HepG2 (cell line): ENCODE measurements at regions not wholly inside any gene's neighbourhood (a gene's known extent, or its start where the extent isn't known, plus 50 kb on each side); places are given as distances from the start of the nearest gene placed in this dataset.
"Not testable (repeated sequence)": the region's sequence is repeated elsewhere in the genome, so short reads cannot be mapped to it uniquely, and the experiment has no call there.

Experiments used
- ATAC-seq: fragments of 200-7000 bp; cut with Tn5 transposase; 3 replicates; pipeline ENCODE4 v1.9.1; 2020; ENCODE audit warnings: mild to moderate bottlenecking, moderate library complexity
- BruUV-seq: library from RNA; stranded (reverse); fragments of 400-500 nt; replicated peaks from 2 replicates; lab custom pipeline; 2021; lab: Mats Ljungman, UMichigan
- CTCF ChIA-PET: fragments of 300-600 bp; formaldehyde crosslinking; extraction: SDS; loops from one replicate; lab custom pipeline; 2021; ENCODE audit warnings: low total read pairs, inconsistent platforms, low intra/inter-chr PET ratio; lab: Yijun Ruan, JAX
- POLR2A ChIA-PET: fragments of 350-600 bp; sonication (Branson Sonifier 250); formaldehyde crosslinking; loops from one replicate; lab custom pipeline; 2020; ENCODE audit warnings: antibody characterized with exemption, inconsistent platforms; lab: Yijun Ruan, JAX
- DNase-seq: peaks from one replicate; pipeline ENCODE4 v3.0.0-alpha.2; 2015; ENCODE audit warnings: low spot score
- FAIRE-seq: peaks from 3 replicates; lab custom pipeline; 2011; peaks lifted over from hg19 to GRCh38; lab: Jason Lieb, UNC
- H2AFZ ChIP-seq: one replicate; pipeline ENCODE4 v1.6.1; 2011; ENCODE audit warnings: low read length, inconsistent platforms
- H3K27ac ChIP-seq: fragments of 300-600 bp; 3 replicates; pipeline ENCODE4 v1.8.0; 2011; ENCODE audit warnings: mixed run types, mild to moderate bottlenecking, mixed read lengths, low read length, inconsistent platforms; ENCODE audit not compliant: insufficient read depth; ENCODE audit errors: extremely low read length
- H3K27me3 ChIP-seq, 2 experiments: fragments of 200-600 bp in 1 of 2; 2 replicates in 1 of 2; 3 replicates in 1 of 2; pipeline versions ENCODE4 v1.6.0 to v1.8.0; 2011; ENCODE audit warnings: low read length in 2 of 2, mild to moderate bottlenecking in 2 of 2, moderate library complexity in 2 of 2, inconsistent platforms in 1 of 2; ENCODE audit not compliant: insufficient read depth in 2 of 2, control insufficient read depth in 1 of 2
- H3K36me3 ChIP-seq, 2 experiments: fragments of 200-600 bp in 1 of 2; replicated peaks in 1 of 2; 2 replicates in 1 of 2; 3 replicates in 1 of 2; pipeline versions ENCODE4 v1.5.1 to v1.8.0; 2011; ENCODE audit warnings: low read length in 2 of 2, inconsistent platforms in 1 of 2; ENCODE audit not compliant: insufficient read depth in 2 of 2, control insufficient read depth in 1 of 2
- H3K4me1 ChIP-seq: 2 replicates; pipeline ENCODE4 v1.5.1; 2012; ENCODE audit warnings: low read length, inconsistent platforms; ENCODE audit not compliant: insufficient read depth
- H3K4me2 ChIP-seq: 2 replicates; pipeline ENCODE4 v1.6.0; 2011; ENCODE audit warnings: low read depth, low read length, inconsistent platforms
- H3K4me3 ChIP-seq, 3 experiments: fragments of 200-600 bp in 1 of 3; sonication (generic), shearing (Covaris generic) in 1 of 3; replicated peaks in 1 of 3; 2 replicates each; pipeline ENCODE4 v1.5.1; 2011 to 2016; ENCODE audit warnings: low read length in 3 of 3, inconsistent platforms in 2 of 3, low read depth in 2 of 3, mild to moderate bottlenecking in 2 of 3, control low read depth in 1 of 3, mixed read lengths in 1 of 3; ENCODE audit not compliant: insufficient read depth in 1 of 3
- H3K79me2 ChIP-seq: one replicate; pipeline ENCODE4 v1.6.1; 2011; ENCODE audit warnings: low read length, inconsistent platforms; ENCODE audit not compliant: insufficient read depth
- H3K9ac ChIP-seq: 2 replicates; pipeline ENCODE4 v1.6.0; 2011; ENCODE audit warnings: mild to moderate bottlenecking, low read depth, low read length, inconsistent platforms; ENCODE audit not compliant: insufficient read depth
- H3K9me3 ChIP-seq: 2 replicates; pipeline ENCODE4 v1.5.1; 2012; ENCODE audit warnings: mild to moderate bottlenecking, low read length
- H4K20me1 ChIP-seq: 2 replicates; pipeline ENCODE4 v1.6.0; 2011; ENCODE audit warnings: inconsistent platforms, mild to moderate bottlenecking, low read length, moderate library complexity; ENCODE audit not compliant: insufficient read depth
- CEBPB ChIP-seq: IDR thresholded peaks from 2 replicates; pipeline ENCODE4 v1.6.1; 2011; ENCODE audit warnings: low read depth, low read length, improper control_type of control experiment, borderline replicate concordance
- FOXC1 ChIP-seq: sonication (generic); formaldehyde crosslinking; IDR thresholded peaks from 2 replicates; pipeline ENCODE4 v1.8.0; 2022; ENCODE audit warnings: mild to moderate bottlenecking, missing genetic modification reagents, borderline replicate concordance
- HMGA1 ChIP-seq: sonication (generic); formaldehyde crosslinking; conservative IDR thresholded peaks from 2 replicates; pipeline ENCODE4 v1.4.0; 2020; ENCODE audit warnings: missing genetic modification reagents
- KMT2B ChIP-seq: IDR thresholded peaks from 2 replicates; pipeline ENCODE4 v1.6.1; 2016; ENCODE audit warnings: missing genetic modification reagents, missing compliant biosample characterization
- PAF1 ChIP-seq: IDR thresholded peaks from 2 replicates; pipeline ENCODE4 v1.6.1; 2016; ENCODE audit warnings: missing genetic modification reagents, missing compliant biosample characterization
- RFXANK ChIP-seq: IDR thresholded peaks from 2 replicates; pipeline ENCODE4 v1.6.1; 2016
- SMARCC2 ChIP-seq: fragments of 450-650 bp; IDR thresholded peaks from 2 replicates; pipeline ENCODE4 v1.6.1; 2017; ENCODE audit warnings: antibody characterized with exemption, mild to moderate bottlenecking
- ZFP36L1 ChIP-seq: sonication (generic); formaldehyde crosslinking; IDR thresholded peaks from 2 replicates; pipeline ENCODE4 v1.8.0; 2022; ENCODE audit warnings: mild to moderate bottlenecking, missing genetic modification reagents, moderate library complexity
- ZNF143 ChIP-seq: sonication (generic); formaldehyde crosslinking; IDR thresholded peaks from 2 replicates; pipeline ENCODE4 v1.4.0; 2020; ENCODE audit warnings: missing genetic modification reagents
- ZNF484 ChIP-seq: sonication (generic); formaldehyde crosslinking; IDR thresholded peaks from 2 replicates; pipeline ENCODE4 v1.5.1; 2020; ENCODE audit warnings: mild to moderate bottlenecking, low read depth, missing genetic modification reagents, borderline replicate concordance
- ZNF577 ChIP-seq: sonication (generic); formaldehyde crosslinking; IDR thresholded peaks from 2 replicates; pipeline ENCODE4 v1.4.0; 2020; ENCODE audit warnings: mild to moderate bottlenecking, low read depth, missing genetic modification reagents, borderline replicate concordance
- ZNF720 ChIP-seq: sonication (generic); formaldehyde crosslinking; IDR thresholded peaks from 2 replicates; pipeline ENCODE4 v1.4.0; 2020; ENCODE audit warnings: missing genetic modification reagents
- ZNF839 ChIP-seq: sonication (generic); formaldehyde crosslinking; IDR thresholded peaks from 2 replicates; pipeline ENCODE4 v1.4.0; 2020; ENCODE audit warnings: missing genetic modification reagents, mild to moderate bottlenecking, borderline replicate concordance
- WGBS: methylation state at CpG from one replicate; pipeline ENCODE4 v1.1.6; 2017; ENCODE audit warnings: low lambda C conversion rate; 5-methylcytosine and 5-hydroxymethylcytosine counted together
- in situ Hi-C: cut with HindIII; loops from 2 replicates; pipeline ENCODE4 v1.10.0; 2017; ENCODE audit warnings: low pct_unique_long_range_greater_than_20kb; ENCODE audit not compliant: extremely low pct_ligation_motif_present
- intact Hi-C: fragments of 100-400 bp; cut with micrococcal nuclease; formaldehyde crosslinking; loops from one replicate; pipeline ENCODE4 v1.10.0; 2022; ENCODE audit not compliant: unreplicated experiment

DNA sequence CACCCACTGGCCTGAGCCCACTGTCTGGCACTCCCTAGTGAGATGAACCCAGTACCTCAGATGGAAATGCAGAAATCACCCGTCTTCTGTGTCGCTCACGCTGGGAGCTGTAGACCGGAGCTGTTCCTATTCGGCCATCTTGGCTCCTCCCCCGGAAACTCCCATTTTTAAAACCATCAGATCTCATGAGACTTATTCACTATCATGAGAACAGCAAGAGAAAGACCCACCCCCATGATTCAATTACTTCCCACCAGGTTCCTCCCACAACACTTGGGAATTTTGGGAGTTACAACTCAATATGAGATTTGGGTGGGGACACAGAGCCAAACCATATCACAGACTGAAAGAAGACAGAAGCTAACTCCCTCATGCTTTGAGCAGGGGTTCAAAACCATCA is 134.5 kb downstream of the SLC39A8 start:
- BruUV-seq, H3K27ac ChIP-seq, H3K4me1 ChIP-seq, intact Hi-C loops, in situ Hi-C loops, CTCF ChIA-PET, H3K4me3 ChIP-seq, ATAC-seq, H3K27me3 ChIP-seq, H2AFZ ChIP-seq, POLR2A ChIA-PET, H3K9me3 ChIP-seq, H3K79me2 ChIP-seq, H3K4me2 ChIP-seq, H3K36me3 ChIP-seq, FAIRE-seq, DNase-seq, H3K9ac ChIP-seq, H4K20me1 ChIP-seq: not testable (repeated sequence)
- WGBS = 57% methylated on average over 3 of the region's 6 CpGs

DNA sequence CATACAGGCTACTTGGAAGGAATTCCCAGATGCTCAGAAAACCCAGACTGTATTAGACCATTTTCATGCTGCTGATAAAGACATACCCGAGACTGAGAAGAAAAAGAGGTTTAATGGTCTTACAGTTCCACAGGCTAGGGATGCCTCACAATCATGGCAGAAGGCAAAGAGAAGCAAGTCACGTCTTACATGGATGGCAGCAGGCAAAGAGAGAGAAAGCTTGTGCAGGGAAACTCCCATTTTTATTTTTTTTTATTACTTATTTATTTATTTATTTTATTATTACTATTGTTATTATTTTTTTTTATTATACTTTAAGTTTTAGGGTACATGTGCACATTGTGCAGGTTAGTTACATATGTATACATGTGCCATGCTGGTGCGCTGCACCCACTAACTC is 140.6 kb downstream of the SLC39A8 start:
- H4K20me1 ChIP-seq, FAIRE-seq, POLR2A ChIA-PET: not testable (repeated sequence)

DNA sequence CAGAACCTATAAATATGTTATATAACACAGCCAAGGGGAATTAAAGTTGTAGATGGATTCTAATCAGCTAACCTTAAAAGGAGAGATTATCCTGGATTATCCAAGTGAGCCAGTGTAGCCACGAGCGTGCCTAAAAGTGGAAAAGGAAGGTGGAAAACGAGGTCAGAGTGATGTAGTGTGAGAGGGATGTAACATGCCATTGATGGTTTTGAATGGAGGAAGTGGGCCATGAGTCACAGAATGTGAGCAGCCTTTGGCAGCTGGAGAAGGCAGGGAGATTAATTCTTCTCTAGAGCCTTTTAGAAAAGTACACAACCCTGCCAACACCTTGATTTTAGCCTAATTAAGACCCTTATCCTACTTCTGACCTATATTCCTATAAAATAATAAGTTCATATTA is 149.1 kb downstream of the SLC39A8 start:
- FAIRE-seq = no peak
- no TSS peak for BruUV-seq
- 1% methylated on average over 3 of the region's 3 CpGs for WGBS
- TF ChIP-seq ZNF484 (CRISPR knock-in tag) (no peak), ZNF577 (CRISPR knock-in tag) (no peak), SMARCC2 (no peak), ZNF143 (CRISPR knock-in tag) (no peak), ZNF839 (CRISPR knock-in tag) (no peak), HMGA1 (no peak), RFXANK (CRISPR knock-in tag) (no peak), FOXC1 (CRISPR knock-in tag) (no peak), KMT2B (CRISPR knock-in tag) (no peak), ZFP36L1 (CRISPR knock-in tag) (no peak), ZNF720 (CRISPR knock-in tag) (no peak), CEBPB (no peak), PAF1 (CRISPR knock-in tag) (no peak)
- ChIA-PET POLR2A (no interaction called here), CTCF (no interaction called here)
- ATAC-seq = no peak
- DNase-seq = no peak
- Histone ChIP-seq H3K9ac (no peak overlapping the region), H3K79me2 (no peaks in the 10 kb centered on the region), H3K27me3 (no peaks in the 10 kb centered on the region), H3K4me2 (no peak overlapping the region), H3K9me3 (no peaks in the 10 kb centered on the region), H3K27ac (no peak overlapping the region), H2AFZ (no peak overlapping the region), H3K36me3 (no peaks in the 10 kb centered on the region), H3K4me1 (no peaks in the 10 kb centered on the region), H4K20me1 (no peaks in the 10 kb centered on the region), H3K4me3 (no peak overlapping the region)
- in situ Hi-C loops (no loop called here), intact Hi-C loops (no loop called here)

More for the DNA sequence above, 140.6 kb downstream of the SLC39A8 start:
- H3K36me3 ChIP-seq, H3K9me3 ChIP-seq, H3K9ac ChIP-seq, H3K27ac ChIP-seq, BruUV-seq, intact Hi-C loops, H3K79me2 ChIP-seq, H3K4me2 ChIP-seq, H3K4me3 ChIP-seq, DNase-seq, CTCF ChIA-PET, H3K4me1 ChIP-seq, ATAC-seq, H3K27me3 ChIP-seq, in situ Hi-C loops, H2AFZ ChIP-seq: not testable (repeated sequence)
- 38% methylated on average over 3 of the region's 3 CpGs for WGBS
